Subcutaneous abdominal adipose tissue (tissue), 5 donors: ENCODE measurements at regions not wholly inside any gene's neighbourhood (a gene's known extent, or its start where the extent isn't known, plus 50 kb on each side); places are given as distances from the start of the nearest gene placed in this dataset.

Source experiments
- H3K27ac ChIP-seq: one replicate; pipeline ENCODE4 v1.7.0; 2013; ENCODE audit warnings: low read depth, mild to moderate bottlenecking, inconsistent platforms, low read length, moderate library complexity
- H3K27me3 ChIP-seq, 5 donors: one replicate each; pipeline ENCODE4 v1.7.0; 2013; ENCODE audit warnings: low read length in 5 of 5, inconsistent platforms in 1 of 5; ENCODE audit not compliant: control insufficient read depth in 5 of 5, insufficient read depth in 4 of 5
- H3K36me3 ChIP-seq, 5 donors: one replicate each; pipeline ENCODE4 v1.7.0; 2013; ENCODE audit warnings: low read length in 5 of 5; ENCODE audit not compliant: control insufficient read depth in 5 of 5, insufficient read depth in 5 of 5
- H3K4me1 ChIP-seq, 5 donors: one replicate each; pipeline ENCODE4 v1.7.0; 2013; ENCODE audit warnings: low read length in 5 of 5, mild to moderate bottlenecking in 3 of 5, moderate library complexity in 1 of 5; ENCODE audit not compliant: control insufficient read depth in 5 of 5, insufficient read depth in 5 of 5
- H3K4me3 ChIP-seq, 5 donors: one replicate each; pipeline ENCODE4 v1.7.0; 2013; ENCODE audit warnings: low read length in 5 of 5, low read depth in 1 of 5
- H3K9ac ChIP-seq, 5 donors: one replicate each; pipeline ENCODE4 v1.7.0; 2013; ENCODE audit warnings: low read length in 5 of 5, mild to moderate bottlenecking in 4 of 5, moderate library complexity in 3 of 5
- H3K9me3 ChIP-seq, 5 donors: one replicate each; pipeline ENCODE4 v1.7.0; 2013; ENCODE audit warnings: low read length in 5 of 5; ENCODE audit not compliant: control insufficient read depth in 5 of 5
- donor health status: healthy.
- donor health status: healthy.
- donor health status: healthy.
- donor health status: healthy.
- donor health status: healthy.

GRCh38 chr12:43261701-43262100, 290.3 kb downstream of the ADAMTS20 start:
- Histone ChIP-seq H3K27me3 (no peaks in the 10 kb centered on the region), H3K4me3 (no peak overlapping the region), H3K4me1 (no peaks in the 10 kb centered on the region)

GRCh38 chr12:43255522-43256111, 296.4 kb downstream of the ADAMTS20 start:
- Histone ChIP-seq H3K4me1 (no peaks in the 10 kb centered on the region), H3K9me3 (no peaks in the 10 kb centered on the region), H3K4me3 (no peak overlapping the region), H3K27me3 (no peaks in the 10 kb centered on the region), H3K36me3 (no peaks in the 10 kb centered on the region), H3K9ac (no peak overlapping the region), H3K27ac (no peak overlapping the region)

More at GRCh38 chr12:43261701-43262100, 290.3 kb downstream of the ADAMTS20 start:
- Histone ChIP-seq H3K27ac (no peak overlapping the region), H3K9me3 (no peaks in the 10 kb centered on the region), H3K36me3 (no peaks in the 10 kb centered on the region), H3K9ac (no peak overlapping the region)

GRCh38 chr12:43252585-43252984, 299.4 kb downstream of the ADAMTS20 start:
- no peaks in the 10 kb centered on the region for H3K4me1 ChIP-seq
- no peaks in the 10 kb centered on the region for H3K36me3 ChIP-seq
- no peaks in the 10 kb centered on the region for H3K9me3 ChIP-seq
- H3K4me3 ChIP-seq = no peak overlapping the region
- H3K27ac ChIP-seq = no peak overlapping the region
- H3K9ac ChIP-seq = no peak overlapping the region
- H3K27me3 ChIP-seq = no peaks in the 10 kb centered on the region

GRCh38 chr12:43245947-43246346, 306.1 kb downstream of the ADAMTS20 start:
- H3K4me3 ChIP-seq = no peak overlapping the region
- no peak overlapping the region for H3K9ac ChIP-seq
- no peak overlapping the region for H3K27ac ChIP-seq
- H3K4me1 ChIP-seq = no peaks in the 10 kb centered on the region
- no peaks in the 10 kb centered on the region for H3K36me3 ChIP-seq
- H3K27me3 ChIP-seq = no peaks in the 10 kb centered on the region
- no peaks in the 10 kb centered on the region for H3K9me3 ChIP-seq

- no peak overlapping the region for H3K4me3 ChIP-seq
Measured at GRCh38 chr12:43241986-43242385, 310.0 kb downstream of the ADAMTS20 start.

GRCh38 chr12:43238281-43238680, 313.7 kb downstream of the ADAMTS20 start:
- Histone ChIP-seq H3K36me3 (no peaks in the 10 kb centered on the region), H3K27ac (no peak overlapping the region), H3K4me1 (no peaks in the 10 kb centered on the region), H3K9ac (no peak overlapping the region), H3K27me3 (no peaks in the 10 kb centered on the region), H3K9me3 (no peaks in the 10 kb centered on the region), H3K4me3 (no peak overlapping the region)

More at GRCh38 chr12:43241986-43242385, 310.0 kb downstream of the ADAMTS20 start:
- H3K4me1 ChIP-seq = no peaks in the 10 kb centered on the region
- no peak overlapping the region for H3K9ac ChIP-seq
- no peaks in the 10 kb centered on the region for H3K9me3 ChIP-seq
- no peak overlapping the region for H3K27ac ChIP-seq
- no peaks in the 10 kb centered on the region for H3K27me3 ChIP-seq
- no peaks in the 10 kb centered on the region for H3K36me3 ChIP-seq

- H3K9ac ChIP-seq = no peak overlapping the region
- H3K36me3 ChIP-seq = no peaks in the 10 kb centered on the region
- no peak overlapping the region for H3K27ac ChIP-seq
- H3K9me3 ChIP-seq = no peaks in the 10 kb centered on the region
- no peaks in the 10 kb centered on the region for H3K27me3 ChIP-seq
- H3K4me3 ChIP-seq = no peak overlapping the region
- no peaks in the 10 kb centered on the region for H3K4me1 ChIP-seq
Measured at GRCh38 chr12:43237238-43237879, 314.6 kb downstream of the ADAMTS20 start.

- H3K9ac ChIP-seq = no peak overlapping the region
- H3K36me3 ChIP-seq = no peaks in the 10 kb centered on the region
- no peak overlapping the region for H3K27ac ChIP-seq
- no peaks in the 10 kb centered on the region for H3K27me3 ChIP-seq
- no peaks in the 10 kb centered on the region for H3K9me3 ChIP-seq
- H3K4me3 ChIP-seq = no peak overlapping the region
- H3K4me1 ChIP-seq = no peaks in the 10 kb centered on the region
Measured at GRCh38 chr12:43235721-43236120, 316.3 kb downstream of the ADAMTS20 start.

GRCh38 chr12:43233861-43234260, 318.1 kb downstream of the ADAMTS20 start:
- Histone ChIP-seq H3K4me1 (no peaks in the 10 kb centered on the region), H3K9ac (no peak overlapping the region), H3K36me3 (no peaks in the 10 kb centered on the region), H3K4me3 (no peak overlapping the region), H3K27ac (no peak overlapping the region), H3K27me3 (no peaks in the 10 kb centered on the region), H3K9me3 (no peaks in the 10 kb centered on the region)

- Histone ChIP-seq H3K4me3 (no peak overlapping the region), H3K4me1 (no peaks in the 10 kb centered on the region), H3K27ac (no peak overlapping the region), H3K27me3 (no peaks in the 10 kb centered on the region), H3K9ac (no peak overlapping the region), H3K36me3 (no peaks in the 10 kb centered on the region), H3K9me3 (no peaks in the 10 kb centered on the region)
Measured at GRCh38 chr12:43226151-43226550, 325.9 kb downstream of the ADAMTS20 start.
